NCI-H524 (cell line): ENCODE measurements at regions not wholly inside any gene's neighbourhood (a gene's known extent, or its start where the extent isn't known, plus 50 kb on each side); places are given as distances from the start of the nearest gene placed in this dataset.
"Not testable (repeated sequence)": the region's sequence is repeated elsewhere in the genome, so short reads cannot be mapped to it uniquely, and the experiment has no call there.

Experiments used
- DNase-seq, 2 experiments: peaks; one replicate each; lab custom pipeline; 2025; lab: John Stamatoyannopoulos, UW

- DNase-seq: no peak
These were observed 272.0 kb upstream of the RGMA start for GRCh38 chr15:93360976-93361375.

- DNase-seq: no peak
These were observed 271.3 kb upstream of the RGMA start for GRCh38 chr15:93360318-93360717.

GRCh38 chr15:93359425-93360131 is 270.6 kb upstream of the RGMA start:
- DNase-seq: no peak

- no peak for DNase-seq
These were observed 270.0 kb upstream of the RGMA start for GRCh38 chr15:93359060-93359408.

- no peak for DNase-seq
These were observed 269.4 kb upstream of the RGMA start for GRCh38 chr15:93358166-93359059.

- no peak for DNase-seq
These were observed 259.9 kb upstream of the RGMA start for GRCh38 chr15:93348711-93349545.

GRCh38 chr15:93347986-93348385 is 259.0 kb upstream of the RGMA start:
- DNase-seq: no peak

- no peak for DNase-seq
These were observed 257.0 kb upstream of the RGMA start for GRCh38 chr15:93345981-93346380.

- not testable (repeated sequence) for DNase-seq
These were observed 254.4 kb upstream of the RGMA start for GRCh38 chr15:93343402-93343801.

GRCh38 chr15:93341164-93341563 is 252.2 kb upstream of the RGMA start:
- peak; percentile 21 to 66 for DNase-seq

- no peak for DNase-seq
These were observed 251.4 kb upstream of the RGMA start for GRCh38 chr15:93340406-93340805.

GRCh38 chr15:93333796-93334195 is 244.8 kb upstream of the RGMA start:
- DNase-seq: no peak

GRCh38 chr15:93333126-93333525 is 244.1 kb upstream of the RGMA start:
- DNase-seq: not testable (repeated sequence)

- no peak for DNase-seq
These were observed 243.2 kb upstream of the RGMA start for GRCh38 chr15:93332168-93332553.

GRCh38 chr15:93331545-93332167 is 242.6 kb upstream of the RGMA start:
- peak; percentile 23 to 49 for DNase-seq

GRCh38 chr15:93330912-93331544 is 242.0 kb upstream of the RGMA start:
- DNase-seq: no peak

GRCh38 chr15:93327364-93327763 is 238.4 kb upstream of the RGMA start:
- DNase-seq: no peak

- DNase-seq: no peak
These were observed 235.4 kb upstream of the RGMA start for GRCh38 chr15:93324186-93324975.

GRCh38 chr15:93321881-93322282 is 232.9 kb upstream of the RGMA start:
- no peak for DNase-seq

- no peak for DNase-seq
These were observed 230.3 kb upstream of the RGMA start for GRCh38 chr15:93319121-93319814.
